IPS-18c (cell line): ENCODE measurements at regions not wholly inside any gene's neighbourhood (a gene's known extent, or its start where the extent isn't known, plus 50 kb on each side); places are given as distances from the start of the nearest gene placed in this dataset.

ENCODE experiments used
- H3K4me3 ChIP-seq: 2 replicates; pipeline ENCODE4 v1.7.0; 2013; ENCODE audit warnings: low read depth, mild to moderate bottlenecking, low read length, moderate library complexity; ENCODE audit not compliant: insufficient read depth
- H3K9me3 ChIP-seq: one replicate; pipeline ENCODE4 v1.6.1; 2013; ENCODE audit warnings: mild to moderate bottlenecking, low read length, moderate library complexity; ENCODE audit not compliant: control insufficient read depth, insufficient read depth

DNA sequence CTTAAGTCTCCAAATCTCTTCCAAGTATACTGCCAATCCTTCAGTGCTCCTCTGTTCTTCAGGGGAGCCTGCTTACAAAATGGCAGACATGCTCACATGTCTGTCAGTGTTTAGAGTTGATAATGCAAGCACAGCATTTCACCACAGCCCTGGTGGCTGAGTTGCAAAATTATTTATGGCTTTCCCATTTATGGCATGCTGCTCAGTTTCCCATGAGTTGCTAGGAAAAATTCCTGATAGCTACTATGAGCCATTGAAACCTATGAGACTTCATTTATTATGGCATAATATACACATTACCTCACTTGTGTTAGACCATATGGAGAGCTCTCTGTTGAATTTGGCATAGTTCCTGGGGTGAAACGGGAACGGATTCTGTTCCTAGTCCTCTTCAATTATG lies 448.7 kb upstream of the TCF4 start:
- Histone ChIP-seq H3K9me3 (peaks cover 8% of the 10 kb centered on the region), H3K4me3 (no peak overlapping the region)

DNA sequence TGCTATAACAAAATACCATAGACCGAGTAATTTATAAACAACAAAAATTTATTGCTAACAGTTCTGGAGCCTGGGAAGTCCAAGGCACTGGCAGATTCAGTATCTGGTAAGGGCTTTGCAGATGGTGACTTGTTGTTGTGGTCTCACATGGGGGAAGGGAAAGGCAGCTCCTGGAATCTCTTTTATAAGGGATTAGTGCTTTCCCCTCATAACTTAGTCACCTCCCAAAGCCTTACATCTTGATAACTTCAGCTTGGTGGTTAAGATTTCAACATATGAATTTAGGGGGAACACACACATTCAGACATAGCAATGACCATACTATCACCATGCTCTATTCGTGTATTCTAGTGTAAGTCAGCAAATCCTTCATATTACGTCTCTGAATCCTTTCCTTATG lies 447.6 kb upstream of the TCF4 start:
- Histone ChIP-seq H3K9me3 (peaks cover 8% of the 10 kb centered on the region), H3K4me3 (no peak overlapping the region)

DNA sequence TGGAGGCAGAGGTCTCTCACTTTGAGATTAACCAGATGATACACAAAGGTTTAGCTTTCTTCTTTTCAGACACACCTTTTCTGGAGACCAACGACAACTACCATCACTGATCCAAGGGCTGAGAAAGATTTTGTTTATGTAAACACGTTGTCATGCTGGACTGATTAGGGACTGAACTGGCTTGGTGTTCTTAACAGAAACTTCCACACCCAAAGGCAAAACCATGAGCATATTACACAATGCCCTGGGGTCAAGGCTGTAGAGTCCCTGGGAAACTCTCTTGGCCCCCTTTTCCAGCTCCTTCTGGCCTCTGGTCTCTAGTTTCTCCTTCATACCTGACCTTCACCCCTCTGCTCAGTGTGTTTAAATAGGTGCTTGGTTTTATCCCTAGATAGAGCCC lies 447.0 kb upstream of the TCF4 start:
- H3K9me3 ChIP-seq: peaks cover 8% of the 10 kb centered on the region
- no peak overlapping the region for H3K4me3 ChIP-seq

DNA sequence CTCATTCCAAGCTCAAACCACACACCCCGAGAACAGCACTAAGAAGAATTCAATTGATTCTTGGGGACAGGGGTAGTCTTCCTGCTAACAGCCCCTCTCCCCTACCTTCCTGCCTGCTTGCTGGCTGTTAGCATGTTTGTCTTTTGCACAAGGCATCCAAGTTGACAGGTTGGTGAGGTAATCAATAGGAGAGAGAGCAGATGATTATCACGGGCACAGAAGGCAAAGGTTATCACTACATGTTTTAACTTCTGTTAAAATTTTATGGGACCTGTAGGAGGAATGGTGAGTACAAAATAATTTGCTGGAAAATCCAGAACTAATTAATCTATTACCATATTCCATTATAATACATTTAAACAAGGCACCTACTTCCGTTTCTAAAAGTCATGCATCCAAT lies 442.1 kb upstream of the TCF4 start:
- Histone ChIP-seq H3K9me3 (peaks cover 8% of the 10 kb centered on the region), H3K4me3 (no peak overlapping the region)

DNA sequence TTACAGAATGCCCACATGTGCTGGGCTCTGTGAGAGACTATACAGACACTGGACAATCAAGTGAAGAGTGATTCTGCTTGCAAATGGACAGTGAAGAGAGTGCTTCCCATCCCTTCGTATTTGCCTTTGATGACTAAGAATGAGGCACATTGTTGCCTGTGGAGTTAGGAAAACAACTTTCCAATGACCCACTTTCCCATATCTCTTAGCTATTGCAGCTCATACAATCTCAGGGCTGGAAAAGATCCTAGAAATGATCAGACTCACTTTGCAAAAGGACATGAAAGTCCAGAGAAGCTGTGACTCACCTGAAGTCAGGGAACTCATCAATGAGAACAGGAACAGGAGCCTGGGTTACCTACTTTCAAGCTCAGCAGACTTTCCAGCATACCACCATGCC lies 440.5 kb upstream of the TCF4 start:
- peaks cover 7% of the 10 kb centered on the region for H3K9me3 ChIP-seq
- no peak overlapping the region for H3K4me3 ChIP-seq

DNA sequence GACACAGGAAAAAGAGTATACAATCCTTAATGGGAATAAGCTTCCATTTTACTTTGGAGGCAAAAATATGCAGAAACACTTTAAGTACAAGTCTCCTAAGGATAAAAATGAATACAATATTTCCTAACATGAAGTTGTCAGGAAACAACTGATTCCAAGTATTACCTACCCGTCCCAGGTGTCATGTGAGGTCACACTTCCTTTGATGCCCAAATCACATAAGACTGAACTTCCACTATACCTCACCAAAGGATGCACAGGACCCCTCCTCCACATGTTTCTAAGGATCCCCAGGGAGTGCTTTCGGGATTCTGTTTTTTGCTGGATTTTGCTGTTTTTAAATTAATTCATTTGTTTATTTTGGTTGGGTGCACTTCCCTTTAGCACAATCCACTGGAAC lies 438.5 kb upstream of the TCF4 start:
- H3K4me3 ChIP-seq: no peak overlapping the region

DNA sequence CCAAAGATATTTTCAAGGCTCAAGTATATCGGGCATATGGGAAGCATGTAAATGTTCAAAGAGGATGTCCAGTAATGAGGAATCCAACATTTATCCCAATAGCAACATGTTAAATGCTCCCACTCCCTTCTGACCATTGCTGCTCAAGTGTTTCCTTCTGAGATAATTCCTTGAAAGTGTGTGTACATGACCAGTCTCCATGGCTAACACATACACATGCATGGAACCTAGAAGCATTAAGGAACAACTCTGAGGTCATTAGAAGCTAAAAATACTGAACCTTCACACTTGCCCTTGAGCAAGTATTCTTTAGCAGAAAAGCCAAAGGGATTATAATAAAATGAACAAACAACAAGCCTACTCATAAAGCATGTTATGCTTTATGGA lies 433.8 kb upstream of the TCF4 start:
- H3K4me3 ChIP-seq: no peak overlapping the region
- no peaks in the 10 kb centered on the region for H3K9me3 ChIP-seq

More for the DNA sequence above, 438.5 kb upstream of the TCF4 start:
- no peaks in the 10 kb centered on the region for H3K9me3 ChIP-seq

DNA sequence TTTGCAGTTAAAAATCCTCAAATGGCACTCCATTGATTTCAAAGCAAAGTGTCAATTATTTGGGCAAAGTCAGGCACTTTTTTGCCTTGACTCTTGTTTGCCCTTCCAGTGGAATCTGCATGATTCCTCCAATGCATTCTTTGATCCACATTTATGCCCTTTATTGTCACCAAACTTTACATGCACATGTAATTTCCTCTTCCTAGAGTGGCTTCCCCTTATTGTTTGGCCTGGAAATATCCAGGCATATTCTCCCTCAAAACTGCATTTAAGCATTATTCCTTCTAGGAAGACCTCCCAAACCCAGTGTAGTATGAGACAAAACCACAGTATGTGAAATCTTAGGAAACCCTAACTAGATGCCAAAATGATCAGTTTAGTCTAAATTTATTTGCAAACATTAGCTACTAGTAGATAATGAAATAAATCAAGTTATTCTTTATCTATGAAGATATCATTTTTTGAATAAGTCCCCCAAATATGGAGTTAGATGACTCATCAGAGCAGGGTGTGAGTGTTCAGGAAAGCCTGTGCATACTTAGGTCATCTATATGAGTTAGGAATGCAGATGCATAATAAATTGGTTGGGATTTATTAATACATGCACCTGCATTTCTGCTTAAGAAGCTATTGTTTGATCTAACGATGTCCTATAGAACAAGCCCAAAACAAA lies 433.3 kb upstream of the TCF4 start:
- no peaks in the 10 kb centered on the region for H3K9me3 ChIP-seq
- no peak overlapping the region for H3K4me3 ChIP-seq

DNA sequence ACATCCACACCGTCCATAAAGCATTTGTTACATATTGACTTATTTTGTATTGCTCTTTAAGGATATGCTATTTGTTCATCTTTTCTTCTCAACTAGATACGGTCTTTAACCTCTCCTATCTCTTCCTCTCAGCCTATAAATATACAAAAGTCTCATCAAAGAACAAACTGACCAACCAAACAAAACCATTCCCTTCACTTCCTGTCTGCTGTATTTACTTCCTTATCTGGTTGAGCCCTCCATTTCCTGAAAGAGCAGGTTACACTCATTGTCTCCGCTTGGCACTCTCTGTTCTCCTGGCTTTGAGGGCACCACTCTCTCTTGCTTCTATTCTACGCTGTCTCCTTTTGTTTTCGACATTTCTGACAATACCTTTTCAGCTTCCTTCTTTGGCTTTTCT lies 431.9 kb upstream of the TCF4 start:
- H3K4me3 ChIP-seq: no peak overlapping the region
- no peaks in the 10 kb centered on the region for H3K9me3 ChIP-seq

DNA sequence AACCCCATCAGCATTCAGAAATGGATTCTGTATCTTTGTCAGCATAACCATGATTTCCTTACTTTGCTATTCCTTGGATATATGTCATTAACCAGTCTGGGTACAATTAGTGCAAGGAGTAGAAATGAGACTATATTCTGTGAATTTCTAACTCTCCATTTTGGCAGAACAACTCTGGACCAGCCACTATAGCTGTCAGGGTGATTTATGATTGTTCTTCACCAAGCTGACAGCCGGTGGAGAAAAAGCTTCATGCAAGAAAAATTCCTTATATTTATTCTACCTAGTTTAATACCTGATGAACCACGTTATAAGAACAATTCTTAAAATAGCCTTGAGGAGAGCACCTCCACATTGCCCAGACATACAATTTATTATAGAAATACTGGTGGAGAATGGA lies 431.2 kb upstream of the TCF4 start:
- Histone ChIP-seq H3K9me3 (no peaks in the 10 kb centered on the region), H3K4me3 (no peak overlapping the region)

DNA sequence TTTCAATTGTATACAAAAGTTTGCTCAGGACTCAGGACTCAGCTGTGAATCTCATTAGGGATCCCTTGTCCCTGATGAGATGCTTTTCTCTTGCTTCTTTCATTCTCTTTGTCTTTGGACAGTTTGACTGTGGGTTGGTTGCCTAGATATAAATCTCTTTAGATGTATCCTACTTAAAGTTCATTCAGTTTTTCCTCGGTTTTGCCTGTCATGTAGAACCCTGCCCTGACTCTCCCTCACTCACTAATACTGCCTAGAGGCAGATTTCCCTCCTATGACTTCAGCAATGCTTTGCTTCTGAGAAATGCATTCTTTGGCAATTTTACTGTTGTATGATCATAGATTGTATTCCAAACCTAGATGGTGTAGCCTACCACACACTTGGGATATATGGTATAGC lies 421.4 kb upstream of the TCF4 start:
- no peaks in the 10 kb centered on the region for H3K9me3 ChIP-seq

DNA sequence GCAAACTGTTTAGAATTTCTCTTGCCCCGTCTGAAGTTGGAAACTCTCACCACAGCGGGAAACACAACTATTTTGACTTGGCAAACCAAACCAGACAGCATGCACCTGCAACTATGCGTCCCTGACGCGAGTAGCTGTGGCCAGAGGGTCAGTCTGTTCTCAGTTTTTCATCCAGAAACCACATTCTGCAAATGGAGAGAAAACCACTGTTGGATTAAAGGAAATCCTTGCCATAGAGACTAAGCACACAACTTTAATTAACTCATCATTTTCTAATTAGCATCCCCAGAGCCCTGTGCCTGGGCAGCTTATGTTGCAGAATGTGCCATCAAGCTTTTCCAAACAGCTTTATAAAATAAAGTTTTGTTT lies 415.7 kb upstream of the TCF4 start:
- Histone ChIP-seq H3K9me3 (no peaks in the 10 kb centered on the region), H3K4me3 (no peak overlapping the region)

More for the DNA sequence above, 421.4 kb upstream of the TCF4 start:
- no peak overlapping the region for H3K4me3 ChIP-seq

DNA sequence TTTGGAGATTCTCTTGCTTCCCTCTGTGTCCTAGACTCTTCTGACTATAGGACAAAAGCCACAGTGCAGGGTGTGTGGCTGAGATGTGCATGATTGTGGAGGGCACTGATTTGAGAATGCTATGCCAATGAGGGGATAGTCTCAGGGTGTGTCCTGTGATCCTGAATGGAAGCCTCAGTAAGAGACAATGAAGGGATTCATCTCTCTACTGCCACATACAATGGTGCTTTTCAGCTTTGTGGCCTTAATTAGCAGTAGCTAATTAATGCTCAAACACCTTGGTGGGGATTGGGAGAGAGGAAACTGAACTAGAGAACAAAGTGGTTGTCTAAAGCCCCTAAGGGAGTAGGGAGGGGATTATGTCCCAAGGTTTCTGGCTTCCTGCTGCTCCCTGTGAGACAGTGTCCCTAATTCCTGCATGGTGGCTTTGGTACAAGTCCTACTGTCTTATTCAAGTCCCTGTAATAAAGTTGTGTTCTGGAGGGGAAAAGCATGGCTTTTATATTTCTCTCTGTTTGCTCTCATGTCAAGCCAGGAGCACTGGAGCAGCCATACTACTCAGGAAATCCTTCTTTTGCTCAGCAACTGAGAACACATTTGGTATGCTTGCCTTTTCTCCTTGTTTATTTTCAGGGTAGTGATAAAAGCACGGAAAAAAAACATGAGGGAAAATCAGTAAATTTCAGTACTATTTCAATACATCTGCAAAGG lies 415.2 kb upstream of the TCF4 start:
- Histone ChIP-seq H3K9me3 (no peaks in the 10 kb centered on the region), H3K4me3 (no peak overlapping the region)

DNA sequence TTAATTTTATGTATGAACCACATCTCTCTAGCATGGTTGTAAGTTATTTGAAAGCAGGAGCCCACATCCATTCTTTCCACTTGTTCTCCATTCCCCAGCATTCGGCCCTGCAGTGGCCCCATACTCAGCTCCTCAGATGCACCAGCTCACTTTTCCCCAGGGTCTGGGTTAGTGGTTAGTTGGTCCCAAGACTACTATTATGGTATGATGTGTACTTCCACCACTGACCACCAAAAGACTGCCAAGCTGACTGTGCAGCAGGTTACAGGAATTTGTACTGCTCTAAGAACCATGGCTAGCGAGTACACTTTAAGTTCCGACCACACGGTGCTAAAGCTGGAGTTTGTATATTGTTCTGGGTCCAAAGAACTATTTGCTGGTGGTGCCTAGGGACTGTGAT lies 413.6 kb upstream of the TCF4 start:
- no peak overlapping the region for H3K4me3 ChIP-seq
- H3K9me3 ChIP-seq: no peaks in the 10 kb centered on the region

DNA sequence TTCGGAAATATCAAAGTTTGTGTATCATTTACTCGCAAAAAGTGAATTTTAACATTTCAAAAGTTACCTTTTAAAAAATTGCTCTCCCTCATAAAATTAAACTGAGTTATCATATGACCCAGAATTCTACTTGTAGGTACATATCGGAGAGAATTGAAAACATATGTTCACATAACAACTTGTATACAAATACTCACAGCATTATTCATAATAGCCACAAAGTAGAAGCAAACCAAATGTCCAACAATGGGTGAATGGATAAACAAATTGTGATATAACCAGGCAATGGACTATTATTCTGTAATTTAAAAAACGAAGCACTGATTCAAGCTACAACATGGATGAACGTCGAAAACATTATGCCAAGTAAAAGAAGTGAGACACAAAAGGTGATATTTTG lies 412.0 kb upstream of the TCF4 start:
- Histone ChIP-seq H3K4me3 (no peak overlapping the region), H3K9me3 (no peaks in the 10 kb centered on the region)

DNA sequence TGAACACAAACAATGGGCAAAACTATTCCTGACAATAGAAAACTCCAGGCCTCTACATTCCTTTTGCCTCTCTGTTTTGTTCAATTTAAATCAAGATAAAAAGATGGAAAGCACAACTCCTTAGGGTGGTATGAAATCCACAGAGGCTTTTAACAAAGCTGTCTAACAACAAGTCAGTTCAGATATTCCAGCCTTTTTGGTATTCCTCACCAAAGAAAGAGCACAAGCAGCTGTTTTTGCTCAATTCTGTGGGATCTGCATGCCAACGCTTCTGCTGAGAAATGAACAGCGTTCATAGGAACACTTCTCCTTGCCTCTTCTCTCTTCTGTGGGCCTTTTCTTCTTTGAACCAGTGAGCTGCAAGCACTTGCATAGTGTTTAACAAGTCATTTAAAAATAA lies 411.6 kb upstream of the TCF4 start:
- H3K9me3 ChIP-seq: no peaks in the 10 kb centered on the region
- no peak overlapping the region for H3K4me3 ChIP-seq

DNA sequence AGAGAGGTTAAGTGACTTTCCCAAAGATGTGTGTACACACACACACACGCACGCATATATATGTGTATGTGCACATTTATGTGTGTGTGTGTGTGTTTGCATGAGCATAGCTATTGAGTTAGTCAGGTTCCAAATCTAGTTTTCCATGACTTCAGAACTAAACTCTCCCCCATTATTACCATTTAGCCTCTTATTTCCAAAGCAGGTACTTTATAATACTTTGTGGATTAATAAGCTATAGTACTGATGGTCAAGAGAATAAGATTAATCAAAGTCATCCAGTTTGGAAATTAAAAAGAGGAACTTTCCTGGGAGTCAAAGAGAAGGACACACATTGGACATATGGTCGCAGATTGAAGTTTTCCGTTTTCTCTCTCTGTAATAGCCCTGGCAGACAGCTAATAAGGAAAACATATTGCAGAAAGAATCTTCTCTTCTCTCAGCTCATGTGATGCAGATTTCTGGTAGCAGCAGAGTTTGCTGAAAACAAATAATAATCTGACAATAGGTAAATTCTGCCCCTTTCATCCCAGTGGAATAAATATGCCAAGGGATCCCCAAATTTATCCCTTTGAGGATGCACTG lies 410.9 kb upstream of the TCF4 start:
- Histone ChIP-seq H3K9me3 (no peaks in the 10 kb centered on the region), H3K4me3 (no peak overlapping the region)

DNA sequence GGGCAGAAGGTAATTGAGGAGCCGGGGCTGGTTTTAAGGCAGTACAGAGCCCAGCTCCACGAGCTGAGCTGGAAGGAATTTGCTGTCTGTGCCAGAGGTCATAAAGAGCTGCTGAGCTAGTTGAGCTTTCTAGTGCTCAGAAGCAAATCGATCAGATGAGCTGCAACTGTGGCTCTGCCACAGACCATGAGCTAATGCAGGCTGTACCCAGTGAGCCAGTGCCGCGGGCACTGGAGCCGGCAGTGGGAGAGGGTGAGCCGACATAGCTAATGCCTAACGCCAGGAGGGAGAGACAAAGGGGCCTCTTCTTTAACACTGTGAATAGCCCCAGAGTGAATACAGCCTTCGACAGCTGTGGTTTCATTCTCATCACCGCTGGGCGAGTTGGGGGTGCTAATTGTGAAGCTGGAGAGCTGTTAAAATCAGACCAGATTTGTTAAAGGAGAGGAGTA lies 410.1 kb upstream of the TCF4 start:
- H3K4me3 ChIP-seq: no peak overlapping the region
- H3K9me3 ChIP-seq: no peaks in the 10 kb centered on the region
